ENCODE measurements at regions not wholly inside any gene's neighbourhood (a gene's known extent, or its start where the extent isn't known, plus 50 kb on each side); places are given as distances from the start of the nearest gene placed in this dataset.

GRCh38 chr2:15832030-15832709 is 108.2 kb upstream of the MYCN start:
- TF ChIP-seq TAF1 (IDR thresholded peaks at IDR 0.05; ENCODE audit: low read depth, low read length), result no peak
- no peak for TF ChIP-seq SPI1 (IDR thresholded peaks at IDR 0.05; ENCODE audit: low read depth, low read length)
- TF ChIP-seq POLR2A (IDR thresholded peaks at IDR 0.05; ENCODE audit: low read depth, low read length), result no peak
- TF ChIP-seq POU2F2 (IDR thresholded peaks at IDR 0.05; ENCODE audit: low read depth, low read length), result no peak
- no peak for TF ChIP-seq POLR2AphosphoS5 (IDR thresholded peaks at IDR 0.05; ENCODE audit: low read depth, low read length)
- no peak for TF ChIP-seq PAX5 (IDR thresholded peaks at IDR 0.05; ENCODE audit: insufficient read depth, low read length, severe bottlenecking)
- DNase-seq (ENCODE audit: insufficient read length, low spot score) (no peak), FAIRE-seq (no peak)

- FAIRE-seq (no peak), DNase-seq (ENCODE audit: insufficient read length, low spot score) (no peak)
- TF ChIP-seq SPI1 (IDR thresholded peaks at IDR 0.05; ENCODE audit: low read depth, low read length), result no peak
- no peak for TF ChIP-seq POLR2A (IDR thresholded peaks at IDR 0.05; ENCODE audit: low read depth, low read length)
- no peak for TF ChIP-seq POU2F2 (IDR thresholded peaks at IDR 0.05; ENCODE audit: low read depth, low read length)
- no peak for TF ChIP-seq POLR2AphosphoS5 (IDR thresholded peaks at IDR 0.05; ENCODE audit: low read depth, low read length)
- TF ChIP-seq TAF1 (IDR thresholded peaks at IDR 0.05; ENCODE audit: low read depth, low read length), result no peak
- no peak for TF ChIP-seq PAX5 (IDR thresholded peaks at IDR 0.05; ENCODE audit: insufficient read depth, low read length, severe bottlenecking)
Observed at GRCh38 chr2:15832849-15833680, 107.3 kb upstream of the MYCN start.

- FAIRE-seq (no peak), DNase-seq (ENCODE audit: insufficient read length, low spot score) (no peak)
- TF ChIP-seq POU2F2 (IDR thresholded peaks at IDR 0.05; ENCODE audit: low read depth, low read length), result no peak
- no peak for TF ChIP-seq TAF1 (IDR thresholded peaks at IDR 0.05; ENCODE audit: low read depth, low read length)
- no peak for TF ChIP-seq PAX5 (IDR thresholded peaks at IDR 0.05; ENCODE audit: insufficient read depth, low read length, severe bottlenecking)
- TF ChIP-seq SPI1 (IDR thresholded peaks at IDR 0.05; ENCODE audit: low read depth, low read length), result no peak
- no peak for TF ChIP-seq POLR2A (IDR thresholded peaks at IDR 0.05; ENCODE audit: low read depth, low read length)
- no peak for TF ChIP-seq POLR2AphosphoS5 (IDR thresholded peaks at IDR 0.05; ENCODE audit: low read depth, low read length)
Observed at GRCh38 chr2:15833731-15834130, 106.6 kb upstream of the MYCN start.

- DNase-seq (ENCODE audit: insufficient read length, low spot score), result no peak
- no peak for FAIRE-seq
- no peak for TF ChIP-seq SPI1 (IDR thresholded peaks at IDR 0.05; ENCODE audit: low read depth, low read length)
Observed at GRCh38 chr2:15834381-15835031, 105.8 kb upstream of the MYCN start.

- no peak for TF ChIP-seq POLR2AphosphoS5 (IDR thresholded peaks at IDR 0.05; ENCODE audit: low read depth, low read length)
- no peak for TF ChIP-seq TAF1 (IDR thresholded peaks at IDR 0.05; ENCODE audit: low read depth, low read length)
- TF ChIP-seq POU2F2 (IDR thresholded peaks at IDR 0.05; ENCODE audit: low read depth, low read length), result no peak
- TF ChIP-seq POLR2A (IDR thresholded peaks at IDR 0.05; ENCODE audit: low read depth, low read length), result no peak
- TF ChIP-seq PAX5 (IDR thresholded peaks at IDR 0.05; ENCODE audit: insufficient read depth, low read length, severe bottlenecking), result no peak
- no peak for TF ChIP-seq SPI1 (IDR thresholded peaks at IDR 0.05; ENCODE audit: low read depth, low read length)
- DNase-seq (ENCODE audit: insufficient read length, low spot score) (no peak), FAIRE-seq (no peak)
Observed at GRCh38 chr2:15835991-15836688, 104.2 kb upstream of the MYCN start.

- no peak for DNase-seq (ENCODE audit: insufficient read length, low spot score)
- TF ChIP-seq PAX5 (IDR thresholded peaks at IDR 0.05; ENCODE audit: insufficient read depth, low read length, severe bottlenecking) (no peak), TAF1 (IDR thresholded peaks at IDR 0.05; ENCODE audit: low read depth, low read length) (no peak), POU2F2 (IDR thresholded peaks at IDR 0.05; ENCODE audit: low read depth, low read length) (no peak), POLR2AphosphoS5 (IDR thresholded peaks at IDR 0.05; ENCODE audit: low read depth, low read length) (no peak), SPI1 (IDR thresholded peaks at IDR 0.05; ENCODE audit: low read depth, low read length) (no peak), POLR2A (IDR thresholded peaks at IDR 0.05; ENCODE audit: low read depth, low read length) (no peak)
- FAIRE-seq, result no peak
Observed at GRCh38 chr2:15836689-15837610, 103.4 kb upstream of the MYCN start.

GRCh38 chr2:15838481-15839090 is 101.8 kb upstream of the MYCN start:
- TF ChIP-seq POU2F2 (IDR thresholded peaks at IDR 0.05; ENCODE audit: low read depth, low read length) (no peak), POLR2A (IDR thresholded peaks at IDR 0.05; ENCODE audit: low read depth, low read length) (no peak), PAX5 (IDR thresholded peaks at IDR 0.05; ENCODE audit: insufficient read depth, low read length, severe bottlenecking) (no peak), POLR2AphosphoS5 (IDR thresholded peaks at IDR 0.05; ENCODE audit: low read depth, low read length) (no peak), TAF1 (IDR thresholded peaks at IDR 0.05; ENCODE audit: low read depth, low read length) (no peak), SPI1 (IDR thresholded peaks at IDR 0.05; ENCODE audit: low read depth, low read length) (no peak)
- DNase-seq (ENCODE audit: insufficient read length, low spot score) (no peak), FAIRE-seq (no peak)
